Keratinocyte (primary cell): ENCODE measurements at regions not wholly inside any gene's neighbourhood (a gene's known extent, or its start where the extent isn't known, plus 50 kb on each side); places are given as distances from the start of the nearest gene placed in this dataset.

ENCODE experiments used
- CTCF ChIP-seq, 3 experiments: IDR thresholded peaks in 1 of 3; conservative IDR thresholded peaks in 1 of 3; optimal IDR thresholded peaks in 1 of 3; 2 replicates in 2 of 3; 3 replicates in 1 of 3; pipeline versions ENCODE3 to v1.5.1; 2011; ENCODE audit warnings: low read length in 3 of 3, mild to moderate bottlenecking in 3 of 3, moderate library complexity in 2 of 3, control low read depth in 1 of 3, inconsistent platforms in 1 of 3; ENCODE audit not compliant: insufficient read depth in 2 of 3; ENCODE audit errors: extremely low read depth in 1 of 3
- EZH2 ChIP-seq: IDR thresholded peaks from one replicate; pipeline ENCODE4 v1.6.1; 2012; ENCODE audit warnings: inconsistent platforms, mild to moderate bottlenecking, low read length, moderate library complexity

- TF ChIP-seq CTCF (optimal IDR thresholded peaks at IDR 0.05 in 1 of 3, IDR thresholded peaks at IDR 0.05 in 1 of 3, conservative IDR thresholded peaks at IDR 0.05 in 1 of 3; ENCODE audit: extremely low read depth in 1 of 3, insufficient read depth in 2 of 3, low read length in 3 of 3) = no peak
- no peak for TF ChIP-seq EZH2
These were observed 582.4 kb downstream of the CDH26 start for GRCh38 chr20:60540591-60540990.
